Ishikawa (cell line): ENCODE measurements at regions not wholly inside any gene's neighbourhood (a gene's known extent, or its start where the extent isn't known, plus 50 kb on each side); places are given as distances from the start of the nearest gene placed in this dataset.

Experiments used
- CEBPB ChIP-seq: IDR thresholded peaks from 2 replicates; pipeline ENCODE4 v1.6.1; 2012
- CREB1 ChIP-seq: IDR thresholded peaks from 2 replicates; pipeline ENCODE4 v1.6.1; 2012; ENCODE audit warnings: low read depth
- EGR1 ChIP-seq: IDR thresholded peaks from 2 replicates; pipeline ENCODE4 v1.6.1; 2012
- EP300 ChIP-seq: IDR thresholded peaks from 2 replicates; pipeline ENCODE4 v1.6.1; 2012; ENCODE audit warnings: borderline replicate concordance
- FOXM1 ChIP-seq: IDR thresholded peaks from 2 replicates; pipeline ENCODE4 v1.6.1; 2012; ENCODE audit warnings: low read depth, borderline replicate concordance
- NFIC ChIP-seq: IDR thresholded peaks from 2 replicates; pipeline ENCODE4 v1.6.1; 2012
- RAD21 ChIP-seq: IDR thresholded peaks from 2 replicates; pipeline ENCODE4 v1.6.1; 2012; ENCODE audit warnings: low read depth
- TAF1 ChIP-seq: IDR thresholded peaks from 2 replicates; pipeline ENCODE4 v1.6.1; 2012; ENCODE audit warnings: low read depth, mild to moderate bottlenecking
- TCF12 ChIP-seq: IDR thresholded peaks from 2 replicates; pipeline ENCODE4 v1.6.1; 2012; ENCODE audit warnings: low read depth
- TEAD4 ChIP-seq: IDR thresholded peaks from 2 replicates; pipeline ENCODE4 v1.6.1; 2012
- YY1 ChIP-seq: IDR thresholded peaks from 2 replicates; pipeline ENCODE4 v1.6.1; 2012; ENCODE audit warnings: low read depth
- ZBTB7A ChIP-seq: IDR thresholded peaks from 2 replicates; pipeline ENCODE4 v1.6.1; 2012; ENCODE audit warnings: low read depth
- TF ChIP-seq, protein P1 (sequence below): IDR thresholded peaks from 2 replicates; pipeline ENCODE4 v1.6.1; 2012
- TF ChIP-seq, protein P2 (sequence below): IDR thresholded peaks from 2 replicates; pipeline ENCODE4 v1.6.1; 2012; ENCODE audit warnings: low read depth, mild to moderate bottlenecking
- TF ChIP-seq, protein P3 (sequence below): IDR thresholded peaks from 2 replicates; pipeline ENCODE4 v1.6.1; 2012

DNA sequence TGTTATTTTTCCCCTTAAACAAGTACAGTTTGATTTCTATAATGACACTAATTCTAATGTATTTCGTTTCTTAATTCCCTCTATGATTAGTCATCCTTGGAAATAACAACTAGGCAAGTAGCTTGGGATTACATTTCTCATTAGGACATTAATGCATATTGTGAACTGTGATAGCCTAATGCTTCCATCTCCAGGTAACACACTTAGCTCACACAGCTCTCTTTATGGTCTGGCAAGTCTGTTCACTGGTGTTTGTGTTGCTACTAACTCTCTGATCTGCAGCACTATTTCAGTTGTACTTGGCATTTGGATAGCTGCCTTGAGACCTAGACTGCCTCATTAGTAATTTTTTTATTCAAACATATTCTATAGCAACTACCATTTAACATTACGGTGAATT lies 853.2 kb downstream of the SORCS3 start:
- TF ChIP-seq CEBPB: no peak
- no peak for TF ChIP-seq TAF1
- TF ChIP-seq EGR1: no peak
- TF ChIP-seq, protein P1, sequence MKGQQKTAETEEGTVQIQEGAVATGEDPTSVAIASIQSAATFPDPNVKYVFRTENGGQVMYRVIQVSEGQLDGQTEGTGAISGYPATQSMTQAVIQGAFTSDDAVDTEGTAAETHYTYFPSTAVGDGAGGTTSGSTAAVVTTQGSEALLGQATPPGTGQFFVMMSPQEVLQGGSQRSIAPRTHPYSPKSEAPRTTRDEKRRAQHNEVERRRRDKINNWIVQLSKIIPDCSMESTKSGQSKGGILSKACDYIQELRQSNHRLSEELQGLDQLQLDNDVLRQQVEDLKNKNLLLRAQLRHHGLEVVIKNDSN: no peak
- TF ChIP-seq CREB1: no peak
- no peak for TF ChIP-seq YY1
- TF ChIP-seq EP300: no peak
- TF ChIP-seq, protein P2, sequence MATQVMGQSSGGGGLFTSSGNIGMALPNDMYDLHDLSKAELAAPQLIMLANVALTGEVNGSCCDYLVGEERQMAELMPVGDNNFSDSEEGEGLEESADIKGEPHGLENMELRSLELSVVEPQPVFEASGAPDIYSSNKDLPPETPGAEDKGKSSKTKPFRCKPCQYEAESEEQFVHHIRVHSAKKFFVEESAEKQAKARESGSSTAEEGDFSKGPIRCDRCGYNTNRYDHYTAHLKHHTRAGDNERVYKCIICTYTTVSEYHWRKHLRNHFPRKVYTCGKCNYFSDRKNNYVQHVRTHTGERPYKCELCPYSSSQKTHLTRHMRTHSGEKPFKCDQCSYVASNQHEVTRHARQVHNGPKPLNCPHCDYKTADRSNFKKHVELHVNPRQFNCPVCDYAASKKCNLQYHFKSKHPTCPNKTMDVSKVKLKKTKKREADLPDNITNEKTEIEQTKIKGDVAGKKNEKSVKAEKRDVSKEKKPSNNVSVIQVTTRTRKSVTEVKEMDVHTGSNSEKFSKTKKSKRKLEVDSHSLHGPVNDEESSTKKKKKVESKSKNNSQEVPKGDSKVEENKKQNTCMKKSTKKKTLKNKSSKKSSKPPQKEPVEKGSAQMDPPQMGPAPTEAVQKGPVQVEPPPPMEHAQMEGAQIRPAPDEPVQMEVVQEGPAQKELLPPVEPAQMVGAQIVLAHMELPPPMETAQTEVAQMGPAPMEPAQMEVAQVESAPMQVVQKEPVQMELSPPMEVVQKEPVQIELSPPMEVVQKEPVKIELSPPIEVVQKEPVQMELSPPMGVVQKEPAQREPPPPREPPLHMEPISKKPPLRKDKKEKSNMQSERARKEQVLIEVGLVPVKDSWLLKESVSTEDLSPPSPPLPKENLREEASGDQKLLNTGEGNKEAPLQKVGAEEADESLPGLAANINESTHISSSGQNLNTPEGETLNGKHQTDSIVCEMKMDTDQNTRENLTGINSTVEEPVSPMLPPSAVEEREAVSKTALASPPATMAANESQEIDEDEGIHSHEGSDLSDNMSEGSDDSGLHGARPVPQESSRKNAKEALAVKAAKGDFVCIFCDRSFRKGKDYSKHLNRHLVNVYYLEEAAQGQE: no peak
- TF ChIP-seq TEAD4: no peak
- no peak for TF ChIP-seq NFIC
- TF ChIP-seq ZBTB7A: no peak
- no peak for TF ChIP-seq FOXM1
- no peak for TF ChIP-seq TCF12
- no peak for TF ChIP-seq RAD21
- TF ChIP-seq, protein P3, sequence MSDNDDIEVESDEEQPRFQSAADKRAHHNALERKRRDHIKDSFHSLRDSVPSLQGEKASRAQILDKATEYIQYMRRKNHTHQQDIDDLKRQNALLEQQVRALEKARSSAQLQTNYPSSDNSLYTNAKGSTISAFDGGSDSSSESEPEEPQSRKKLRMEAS: no peak

DNA sequence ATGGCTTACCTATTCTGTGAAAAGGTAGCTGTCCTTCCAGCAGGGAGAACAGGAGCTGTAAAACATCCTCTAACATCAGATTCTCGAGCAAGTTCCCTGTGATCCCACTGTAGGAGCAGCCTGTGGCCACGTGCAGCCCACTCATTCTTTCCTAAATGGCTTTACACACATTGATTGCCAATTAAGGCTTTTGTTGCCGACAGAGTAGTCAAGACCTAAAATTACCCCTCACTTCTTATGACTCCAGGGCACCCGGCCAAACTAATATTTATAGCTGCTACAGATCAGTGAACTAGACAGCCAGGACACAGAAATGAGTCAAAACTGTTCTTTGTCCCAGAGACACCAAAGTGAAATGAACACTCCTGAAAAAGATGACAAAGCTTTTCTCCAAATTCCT lies 832.1 kb downstream of the SORCS3 start:
- TF ChIP-seq YY1 (no peak), CREB1 (no peak), TEAD4 (no peak), TAF1 (no peak), FOXM1 (no peak), EP300 (no peak), NFIC (no peak), EGR1 (no peak)
- TF ChIP-seq, protein P3: no peak
- TF ChIP-seq, protein P1: no peak

DNA sequence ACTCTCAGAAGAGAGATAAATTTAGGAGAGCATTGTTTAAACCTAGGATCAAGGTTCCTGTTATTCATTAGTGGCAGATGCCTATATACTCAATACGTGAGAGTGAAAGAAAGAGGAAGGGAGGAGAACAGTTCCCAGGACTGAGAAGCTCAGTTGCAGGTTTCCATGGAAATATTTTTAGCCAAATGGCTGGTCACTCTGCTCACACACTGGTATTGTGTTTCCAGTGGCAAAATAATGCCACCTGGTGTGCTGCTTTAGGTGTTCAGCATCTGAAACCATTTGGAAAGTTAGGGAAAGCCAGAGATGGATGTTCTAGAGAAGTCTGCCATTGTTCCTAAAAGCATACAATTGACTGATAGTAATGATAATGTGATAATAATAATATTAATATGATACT lies 827.7 kb downstream of the SORCS3 start:
- TF ChIP-seq TEAD4: no peak
- no peak for TF ChIP-seq ZBTB7A
- no peak for TF ChIP-seq RAD21
- no peak for TF ChIP-seq EP300
- TF ChIP-seq EGR1: no peak

DNA sequence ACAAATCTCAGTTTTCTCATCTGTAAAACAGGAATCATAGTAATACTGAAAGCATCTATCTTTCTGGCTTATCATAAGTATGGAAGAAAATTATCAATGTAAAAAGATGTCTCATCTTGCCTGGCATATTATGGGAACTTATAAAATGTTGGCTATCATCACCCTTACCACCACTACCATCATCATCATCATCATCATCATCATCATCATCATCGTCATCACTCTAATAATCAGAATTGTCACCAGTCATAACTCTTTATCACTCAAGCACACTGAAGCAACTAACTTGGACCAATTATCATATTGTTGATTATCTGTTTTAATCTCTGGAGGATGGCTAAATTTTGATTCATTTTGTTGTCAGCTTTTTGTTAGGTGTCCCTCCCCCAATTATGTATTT lies 825.4 kb downstream of the SORCS3 start:
- TF ChIP-seq NFIC (no peak), RAD21 (no peak), TCF12 (no peak), CREB1 (no peak), FOXM1 (no peak), EGR1 (no peak), ZBTB7A (no peak), CEBPB (no peak), EP300 (no peak), YY1 (no peak), TAF1 (no peak), TEAD4 (no peak)
- TF ChIP-seq, protein P1: no peak
- TF ChIP-seq, protein P2: no peak
- TF ChIP-seq, protein P3: no peak

DNA sequence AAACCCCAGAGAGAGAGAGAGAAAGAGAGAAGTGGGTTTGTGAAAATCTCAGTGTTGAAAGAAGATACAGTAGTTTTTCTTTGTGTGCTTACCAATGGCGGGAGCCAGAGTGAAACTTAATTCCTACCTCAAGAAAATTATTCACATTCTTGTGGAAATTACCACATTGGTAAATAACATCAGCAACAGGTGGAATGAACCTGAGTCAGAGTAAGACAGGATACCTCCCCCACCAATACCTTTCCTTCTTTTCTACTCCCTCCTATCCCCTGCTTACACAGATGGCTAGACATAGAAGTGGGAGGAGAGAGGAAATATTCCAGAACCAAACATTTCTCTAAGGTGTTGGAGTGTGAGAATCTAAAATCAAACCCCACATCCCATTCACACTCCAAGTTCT lies 793.9 kb downstream of the SORCS3 start:
- TF ChIP-seq TEAD4 (no peak), NFIC (no peak), EP300 (no peak), EGR1 (no peak), FOXM1 (no peak), CREB1 (no peak), CEBPB (no peak), TAF1 (no peak), ZBTB7A (no peak), YY1 (no peak), RAD21 (no peak), TCF12 (no peak)
- TF ChIP-seq, protein P2: no peak
- TF ChIP-seq, protein P3: no peak
- TF ChIP-seq, protein P1: no peak
